ENCODE measurements at regions not wholly inside any gene's neighbourhood (a gene's known extent, or its start where the extent isn't known, plus 50 kb on each side); places are given as distances from the start of the nearest gene placed in this dataset.

DNA sequence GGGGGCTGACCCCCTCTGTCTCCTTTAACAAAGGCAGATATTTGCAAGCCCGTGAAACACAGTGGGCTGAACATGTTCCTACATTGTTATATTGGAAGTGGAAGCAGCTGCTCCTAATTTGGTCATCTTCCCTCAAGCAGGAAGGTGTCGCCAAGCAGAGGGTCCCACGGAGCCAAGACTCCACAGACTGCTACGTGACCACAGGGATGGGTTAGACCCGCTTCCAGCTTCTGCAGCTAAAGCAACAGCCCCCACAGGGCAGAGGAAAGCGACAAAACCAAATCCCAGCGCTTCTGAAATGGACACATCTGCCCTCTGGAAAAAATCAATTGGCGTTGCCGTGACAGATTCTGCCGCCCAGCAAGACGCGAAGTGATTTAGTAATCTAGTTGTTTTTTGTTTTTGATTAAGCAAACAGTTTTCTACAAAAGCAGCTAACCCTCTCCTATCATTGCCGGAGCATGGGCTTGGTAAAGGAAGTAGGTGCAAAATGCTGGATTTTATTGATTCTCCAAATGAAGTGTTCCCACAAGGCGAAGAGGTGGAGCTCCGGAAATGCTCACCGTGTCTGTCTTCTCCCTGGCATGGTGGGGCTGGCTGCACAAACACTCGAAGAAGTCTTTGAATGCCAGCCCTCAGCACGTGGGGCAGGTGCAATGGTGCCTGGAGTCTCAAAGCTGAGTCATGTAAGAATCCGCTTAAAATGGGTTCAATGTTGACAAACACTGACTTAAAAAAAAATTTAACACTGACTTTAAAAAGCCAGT lies 79.4 kb upstream of the FRMD1 start:
- TF ChIP-seq, protein P1, sequence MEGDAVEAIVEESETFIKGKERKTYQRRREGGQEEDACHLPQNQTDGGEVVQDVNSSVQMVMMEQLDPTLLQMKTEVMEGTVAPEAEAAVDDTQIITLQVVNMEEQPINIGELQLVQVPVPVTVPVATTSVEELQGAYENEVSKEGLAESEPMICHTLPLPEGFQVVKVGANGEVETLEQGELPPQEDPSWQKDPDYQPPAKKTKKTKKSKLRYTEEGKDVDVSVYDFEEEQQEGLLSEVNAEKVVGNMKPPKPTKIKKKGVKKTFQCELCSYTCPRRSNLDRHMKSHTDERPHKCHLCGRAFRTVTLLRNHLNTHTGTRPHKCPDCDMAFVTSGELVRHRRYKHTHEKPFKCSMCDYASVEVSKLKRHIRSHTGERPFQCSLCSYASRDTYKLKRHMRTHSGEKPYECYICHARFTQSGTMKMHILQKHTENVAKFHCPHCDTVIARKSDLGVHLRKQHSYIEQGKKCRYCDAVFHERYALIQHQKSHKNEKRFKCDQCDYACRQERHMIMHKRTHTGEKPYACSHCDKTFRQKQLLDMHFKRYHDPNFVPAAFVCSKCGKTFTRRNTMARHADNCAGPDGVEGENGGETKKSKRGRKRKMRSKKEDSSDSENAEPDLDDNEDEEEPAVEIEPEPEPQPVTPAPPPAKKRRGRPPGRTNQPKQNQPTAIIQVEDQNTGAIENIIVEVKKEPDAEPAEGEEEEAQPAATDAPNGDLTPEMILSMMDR (IDR thresholded peaks at IDR 0.05; ENCODE audit: low read depth, low read length): no peak
- no peak for TF ChIP-seq EZH2phosphoT487 (IDR thresholded peaks at IDR 0.05; ENCODE audit: low read depth)
